HG03354 (cell line): ENCODE measurements at regions not wholly inside any gene's neighbourhood (a gene's known extent, or its start where the extent isn't known, plus 50 kb on each side); places are given as distances from the start of the nearest gene placed in this dataset.
"Not testable (repeated sequence)": the region's sequence is repeated elsewhere in the genome, so short reads cannot be mapped to it uniquely, and the experiment has no call there.

Experiments
- ATAC-seq: cut with Tn5 transposase; IDR thresholded peaks from one replicate; pipeline ENCODE4 v1.9.1; 2021; ENCODE audit warnings: mild to moderate bottlenecking; ENCODE audit not compliant: unreplicated experiment, poor library complexity, severe bottlenecking

DNA sequence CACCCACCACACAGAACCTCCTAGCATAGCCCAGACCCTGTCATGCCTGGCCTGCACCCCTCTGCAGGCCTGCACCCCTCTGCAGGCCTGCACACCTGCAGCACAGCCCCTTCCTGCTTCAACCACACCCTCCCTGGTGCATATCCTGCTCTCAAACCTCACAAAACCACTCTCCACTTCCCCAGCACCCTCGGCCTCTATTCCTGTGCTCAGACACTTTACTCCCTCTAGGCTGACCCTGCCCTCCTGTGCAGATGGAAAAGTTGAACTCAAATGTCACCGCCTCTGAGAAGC, 292.0 kb downstream of the GOLGA6L6 start:
- ATAC-seq = not testable (repeated sequence)

DNA sequence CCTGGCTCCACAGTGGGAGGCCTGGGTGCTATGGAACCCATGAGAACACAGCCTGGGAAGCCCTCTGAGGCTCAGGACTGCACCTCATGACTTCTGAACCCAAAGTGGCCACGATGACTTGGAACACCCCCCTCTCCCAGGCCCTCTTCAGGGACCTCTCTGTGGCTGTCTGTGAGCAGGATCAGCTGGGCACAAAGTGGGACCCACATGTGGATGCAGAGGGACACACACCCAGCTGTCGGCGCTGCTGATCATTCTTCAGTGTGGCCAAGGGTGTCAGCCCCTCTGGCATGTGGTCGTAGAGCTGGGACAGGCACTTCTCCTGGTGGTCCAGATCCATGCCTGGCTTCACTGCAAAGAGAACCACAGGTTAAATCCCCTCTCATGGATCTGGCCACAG, 293.2 kb downstream of the GOLGA6L6 start:
- ATAC-seq = not testable (repeated sequence)

DNA sequence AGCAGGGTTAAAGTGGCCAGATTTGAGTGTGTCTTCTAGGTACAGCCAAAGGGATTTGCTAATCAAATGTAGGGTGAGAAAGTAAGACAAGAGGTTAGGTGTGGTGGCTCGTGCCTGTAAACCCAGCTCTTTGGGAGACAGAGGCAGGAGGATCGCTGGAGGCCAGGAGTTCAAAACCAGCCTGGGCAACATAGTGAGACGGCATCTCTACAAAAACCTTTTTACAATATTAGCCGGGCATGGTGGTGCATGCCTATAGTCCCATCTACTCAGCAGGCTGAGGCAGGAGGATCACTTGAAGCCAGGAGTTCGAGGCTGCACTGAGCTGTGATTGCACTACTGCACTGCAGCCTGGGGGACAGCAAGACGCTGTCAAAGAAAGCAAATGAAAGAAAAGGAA, 294.5 kb downstream of the GOLGA6L6 start:
- ATAC-seq = not testable (repeated sequence)

DNA sequence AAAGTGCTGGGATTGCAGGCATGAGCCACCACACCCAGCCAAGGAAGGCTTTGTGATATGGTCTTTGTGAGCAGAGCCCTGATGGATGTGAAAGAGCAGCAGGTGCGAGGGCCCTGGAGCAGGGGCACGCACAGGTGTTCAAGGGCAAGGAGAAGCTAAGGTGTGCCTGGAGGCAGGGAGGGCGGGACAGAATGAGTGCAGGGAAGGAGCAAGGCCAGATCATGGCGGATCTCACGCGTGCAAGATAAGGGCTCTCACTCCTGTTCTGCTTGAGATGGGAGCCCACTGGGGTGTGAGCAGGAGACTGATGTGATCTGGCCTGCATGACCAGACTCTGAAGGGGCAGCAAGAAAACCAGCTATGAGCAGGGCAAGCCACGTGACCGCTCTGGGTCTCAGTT, 295.0 kb downstream of the GOLGA6L6 start:
- not testable (repeated sequence) for ATAC-seq

DNA sequence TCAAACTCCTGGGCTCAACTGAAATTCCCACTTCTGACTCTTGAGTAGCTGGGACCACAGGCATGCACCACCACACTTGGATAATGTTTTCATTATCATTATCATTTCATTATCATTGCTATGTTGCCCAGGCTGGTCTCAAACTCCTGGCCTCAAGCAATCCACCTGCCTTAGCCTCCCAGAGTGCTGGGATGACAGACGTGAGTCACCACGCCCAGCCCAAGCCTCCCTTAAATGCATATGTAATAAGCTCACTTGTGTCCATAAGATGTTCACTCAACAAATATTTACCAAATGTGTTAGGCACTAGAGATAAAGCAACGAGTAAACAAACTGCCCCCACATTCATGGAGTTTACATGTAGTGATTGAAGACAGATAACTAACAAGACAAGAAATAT, 295.7 kb downstream of the GOLGA6L6 start:
- ATAC-seq = not testable (repeated sequence)

DNA sequence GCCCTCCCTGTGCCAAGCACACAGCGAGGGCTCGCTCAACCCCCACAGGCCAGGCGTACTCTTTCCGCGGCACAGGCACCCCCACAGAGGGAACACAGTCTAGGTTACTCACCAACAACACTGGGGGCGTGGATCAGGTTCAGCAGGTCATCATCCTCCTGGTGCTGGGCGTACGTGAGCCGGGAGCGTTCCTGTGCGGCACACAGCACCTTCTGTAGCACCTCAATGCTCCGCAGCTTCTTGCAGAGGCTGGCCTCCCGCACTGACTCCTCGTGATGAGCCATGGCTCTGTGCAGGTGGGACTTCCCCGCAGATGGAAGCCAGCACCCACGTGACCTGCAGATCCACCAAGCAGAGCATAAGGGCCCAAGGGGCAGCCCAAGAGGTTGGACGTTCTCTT, 296.8 kb downstream of the GOLGA6L6 start:
- not testable (repeated sequence) for ATAC-seq

DNA sequence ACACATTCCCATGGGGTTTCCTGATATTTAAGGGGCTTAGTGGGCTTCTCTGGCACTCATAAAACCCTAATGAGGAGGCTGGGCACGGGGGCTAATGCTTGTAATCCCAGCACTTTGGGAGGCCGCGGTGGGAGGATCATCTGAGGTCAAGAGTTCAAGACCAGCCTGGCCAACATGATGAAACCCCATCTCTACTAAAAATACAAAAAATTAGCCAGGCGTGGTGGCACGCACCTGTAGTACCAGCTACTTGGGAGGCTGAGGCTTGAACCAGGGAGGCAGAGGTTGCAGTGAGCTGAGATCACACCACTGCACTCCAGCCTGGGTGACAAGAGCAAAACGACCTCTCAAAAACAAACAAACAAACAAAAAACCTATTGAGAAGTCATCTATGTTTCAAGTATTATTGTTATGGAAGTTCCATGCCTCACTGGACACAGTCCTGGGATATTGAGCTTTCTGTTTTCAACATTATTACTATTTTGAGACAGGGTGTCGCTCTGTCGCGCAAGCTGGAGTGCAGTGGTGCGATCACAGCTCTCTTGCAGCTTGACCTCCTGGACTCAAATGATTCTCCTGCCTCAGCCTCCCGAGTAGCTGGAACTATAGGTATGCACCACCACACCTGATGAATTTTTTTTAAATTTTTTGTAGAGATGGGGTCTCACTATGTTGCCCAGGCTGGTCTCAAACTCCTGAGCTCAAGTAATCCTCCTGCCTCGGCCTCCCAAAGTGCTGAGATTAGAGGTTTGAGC, 297.9 kb downstream of the GOLGA6L6 start:
- ATAC-seq = not testable (repeated sequence)

DNA sequence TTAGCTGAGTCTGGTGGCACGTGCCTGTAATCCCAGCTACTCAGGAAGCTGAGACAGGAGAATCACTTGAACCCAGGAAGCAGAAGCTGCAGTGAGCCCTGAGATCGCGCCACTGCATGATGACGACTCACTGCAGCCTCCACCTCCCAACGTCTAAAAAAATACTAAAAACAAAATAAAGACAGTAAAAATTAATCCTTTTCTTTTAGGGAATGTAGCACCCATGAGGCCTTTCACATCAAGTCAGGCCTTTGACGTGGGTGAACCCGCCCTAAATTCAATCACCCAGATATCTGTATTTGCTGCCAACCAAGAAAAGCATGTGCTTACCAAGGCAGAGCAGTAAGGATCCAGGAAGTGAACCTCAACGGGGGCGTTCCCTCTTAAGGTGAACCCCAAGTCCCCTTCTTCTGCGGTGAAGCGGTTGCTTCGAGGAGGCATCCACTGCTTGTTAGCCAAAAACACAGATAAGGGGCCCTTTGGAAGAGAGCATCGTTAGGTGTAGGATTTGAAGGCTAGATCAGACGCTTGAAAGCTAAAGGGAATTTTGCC, 301.2 kb downstream of the GOLGA6L6 start:
- ATAC-seq = not testable (repeated sequence)

DNA sequence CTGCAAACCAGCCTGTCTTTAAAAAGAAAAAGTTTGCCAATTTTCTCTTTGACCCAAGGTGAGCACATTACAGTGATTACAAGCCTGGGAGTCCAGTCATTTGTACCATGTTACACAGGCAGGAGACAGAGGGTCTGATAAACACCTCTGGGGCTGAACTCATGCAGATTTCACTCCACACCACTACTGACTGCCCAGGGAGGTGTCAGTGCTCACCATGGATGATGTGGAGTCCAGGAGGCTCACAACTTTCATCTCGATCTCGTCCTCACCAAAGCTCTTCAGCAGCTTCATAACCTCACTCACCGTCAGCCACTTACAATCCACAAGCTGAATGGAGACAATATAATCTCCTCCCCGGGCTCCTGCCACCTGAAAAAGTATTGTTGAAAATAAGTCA, 302.4 kb downstream of the GOLGA6L6 start:
- not testable (repeated sequence) for ATAC-seq

DNA sequence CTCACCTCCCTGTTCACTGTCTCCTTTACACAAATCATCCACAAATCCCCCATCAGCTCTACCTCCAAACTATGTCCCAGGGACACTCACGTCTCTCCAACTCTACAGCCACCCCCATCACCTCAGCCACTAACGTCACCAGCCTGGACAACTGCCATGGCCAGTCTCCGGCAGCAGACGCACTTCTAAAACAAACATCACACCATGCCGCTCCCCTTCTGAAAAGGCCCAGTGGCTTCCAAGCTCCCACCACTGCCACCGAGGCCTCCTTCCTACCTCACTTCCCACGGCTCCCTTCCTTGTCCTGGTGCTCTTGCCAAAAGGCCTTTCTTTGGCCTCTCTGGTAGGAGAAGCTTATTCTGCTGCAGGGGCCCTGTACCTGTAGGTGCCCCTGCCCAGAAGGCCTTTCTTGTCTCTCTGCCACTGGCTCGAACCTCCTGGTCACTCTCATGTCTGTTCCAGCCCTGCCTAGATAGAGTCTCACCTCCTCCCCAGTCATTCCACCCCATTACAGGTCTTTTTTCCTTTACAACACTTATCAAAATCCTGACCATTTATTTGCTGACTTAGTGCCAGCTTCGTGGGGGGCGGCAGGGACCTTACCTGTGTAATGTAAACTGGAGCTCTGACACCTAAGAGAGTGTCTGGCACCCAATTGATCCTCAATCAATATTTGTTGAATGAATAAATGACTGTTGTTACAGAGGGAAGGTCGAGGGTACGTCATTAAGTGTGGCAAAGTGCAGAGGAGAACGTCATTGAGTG, 304.2 kb downstream of the GOLGA6L6 start:
- not testable (repeated sequence) for ATAC-seq

DNA sequence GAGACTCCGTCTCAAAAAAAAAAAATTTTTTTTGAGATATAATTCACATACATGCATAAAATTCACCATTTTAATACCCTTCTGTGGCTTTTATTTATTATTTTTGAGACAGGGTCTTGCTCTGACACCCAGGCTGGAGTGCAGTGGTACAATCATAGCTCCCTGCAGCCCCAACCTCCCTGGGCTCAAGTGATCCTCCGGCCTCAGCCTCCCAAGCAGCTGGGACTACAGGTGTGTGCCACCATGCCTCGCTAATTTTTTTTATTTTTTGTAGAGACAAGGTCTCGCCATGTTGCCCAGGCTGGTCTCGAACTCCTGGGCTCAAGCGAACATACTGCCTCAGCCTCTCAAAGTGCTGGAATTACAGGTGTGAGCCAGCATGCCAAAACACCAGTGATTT, 305.9 kb downstream of the GOLGA6L6 start:
- not testable (repeated sequence) for ATAC-seq

DNA sequence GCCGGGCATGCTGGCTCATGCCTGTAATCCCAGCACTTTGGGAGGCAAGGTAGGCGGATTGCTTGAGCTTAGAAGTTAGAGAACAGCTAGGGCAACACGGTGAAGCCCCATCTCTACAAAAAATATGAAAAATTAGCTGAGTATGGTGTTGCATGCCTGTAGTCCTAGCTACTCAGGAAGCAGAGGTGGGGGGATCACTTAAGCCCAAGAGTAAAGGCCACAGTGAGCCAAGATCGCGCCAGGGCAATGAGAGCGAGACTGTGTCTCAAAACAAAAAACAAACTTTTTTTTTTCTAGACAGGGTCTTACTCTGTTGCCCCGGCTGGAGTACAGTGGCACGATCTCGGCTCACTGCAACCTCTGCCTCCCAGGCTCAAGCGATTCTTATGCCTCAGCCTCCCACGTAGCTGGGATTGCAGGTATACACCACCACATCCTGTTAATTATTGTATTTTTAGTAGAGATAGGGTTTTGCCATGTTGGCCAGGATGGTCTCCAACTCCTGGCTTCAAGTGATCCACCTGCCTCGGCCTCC, 307.5 kb downstream of the GOLGA6L6 start:
- ATAC-seq = not testable (repeated sequence)

DNA sequence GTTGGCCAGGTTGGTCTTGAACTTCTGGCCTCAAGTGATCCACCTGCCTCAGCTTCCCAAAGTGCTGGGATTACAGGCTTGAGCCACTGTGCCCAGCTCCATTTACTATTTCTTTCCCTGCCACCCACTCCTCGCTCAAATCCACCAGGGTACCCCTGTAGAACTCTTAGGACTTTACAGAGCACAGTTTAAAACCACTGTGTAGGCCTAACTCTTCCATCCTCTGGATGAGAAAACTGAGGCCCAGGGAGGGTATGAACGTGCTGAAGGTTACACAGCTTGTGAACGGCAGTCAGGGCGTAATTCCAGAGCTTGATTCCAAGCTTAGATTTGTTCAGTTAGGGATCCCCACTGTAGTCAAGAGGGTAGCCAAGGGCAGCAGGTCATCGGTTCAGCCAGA, 309.1 kb downstream of the GOLGA6L6 start:
- ATAC-seq = not testable (repeated sequence)

DNA sequence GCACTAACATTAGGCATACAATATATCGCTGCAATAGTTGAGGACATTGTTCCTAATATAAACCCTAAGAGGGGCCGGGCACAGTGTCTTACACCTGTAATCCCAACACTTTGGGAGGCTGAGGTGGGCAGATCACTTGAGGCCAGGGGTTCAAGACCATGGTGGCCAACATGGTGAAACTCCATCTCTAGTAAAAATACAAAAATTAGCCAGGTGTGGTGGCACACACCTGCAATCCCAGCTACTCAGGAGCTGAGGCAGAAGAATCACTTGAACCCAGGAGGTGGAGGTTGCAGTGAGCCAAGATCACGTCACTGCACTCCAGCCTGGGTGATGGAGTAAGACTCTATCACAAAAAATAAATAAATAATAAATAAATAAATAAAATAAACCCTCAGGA, 310.9 kb downstream of the GOLGA6L6 start:
- ATAC-seq = not testable (repeated sequence)

DNA sequence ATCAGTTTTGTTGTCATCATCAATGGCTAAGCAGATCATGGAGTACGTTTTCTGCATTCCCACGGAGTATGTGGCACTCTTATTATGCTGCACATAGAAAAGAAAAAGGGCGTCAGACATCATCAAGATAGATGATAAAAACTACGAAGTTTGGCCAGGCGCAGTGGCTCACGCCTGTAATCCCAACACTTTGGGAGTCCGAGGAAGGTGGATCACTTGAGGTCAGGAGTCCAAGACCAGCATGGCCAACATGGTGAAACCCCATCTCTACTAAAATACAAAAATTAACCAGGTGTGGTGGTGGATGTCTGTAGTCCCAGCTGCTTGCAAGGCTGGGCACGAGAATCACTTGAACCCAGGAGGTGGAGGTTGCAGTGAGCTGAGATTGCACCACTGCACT, 312.8 kb downstream of the GOLGA6L6 start:
- not testable (repeated sequence) for ATAC-seq

DNA sequence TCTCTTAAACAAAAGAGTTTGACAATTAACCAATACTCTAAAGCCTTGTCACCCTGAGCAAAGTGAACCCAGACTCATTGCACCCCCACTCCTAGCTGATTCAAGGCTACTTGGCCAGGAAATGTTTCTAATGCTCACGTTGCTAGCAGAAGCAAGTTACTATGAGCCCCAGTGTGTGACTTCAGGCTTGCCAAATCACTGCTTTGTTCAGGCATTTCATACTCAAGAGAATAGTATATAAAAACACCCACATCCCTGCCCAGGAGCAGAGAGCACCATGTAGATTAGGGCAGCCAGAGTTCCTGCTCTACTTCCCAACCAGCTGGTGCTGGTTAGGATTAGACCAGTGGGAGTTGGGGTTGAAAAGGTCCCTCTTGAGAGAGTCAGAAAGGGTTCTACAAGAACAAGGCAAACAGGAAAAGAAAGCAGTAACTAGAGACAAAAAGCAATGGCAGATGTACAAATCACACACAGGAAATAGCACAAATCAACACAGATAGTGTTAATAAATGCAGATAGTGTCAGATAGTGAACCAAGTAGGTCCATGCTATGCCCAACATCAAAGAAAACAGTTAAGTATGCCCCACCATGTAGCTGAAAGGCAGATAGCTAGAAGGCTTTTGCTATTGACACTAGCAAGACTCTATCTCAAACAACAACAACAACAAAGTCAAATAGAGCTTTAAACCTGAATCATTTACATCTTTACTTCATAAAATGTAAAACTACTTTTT, 314.3 kb downstream of the GOLGA6L6 start:
- not testable (repeated sequence) for ATAC-seq

DNA sequence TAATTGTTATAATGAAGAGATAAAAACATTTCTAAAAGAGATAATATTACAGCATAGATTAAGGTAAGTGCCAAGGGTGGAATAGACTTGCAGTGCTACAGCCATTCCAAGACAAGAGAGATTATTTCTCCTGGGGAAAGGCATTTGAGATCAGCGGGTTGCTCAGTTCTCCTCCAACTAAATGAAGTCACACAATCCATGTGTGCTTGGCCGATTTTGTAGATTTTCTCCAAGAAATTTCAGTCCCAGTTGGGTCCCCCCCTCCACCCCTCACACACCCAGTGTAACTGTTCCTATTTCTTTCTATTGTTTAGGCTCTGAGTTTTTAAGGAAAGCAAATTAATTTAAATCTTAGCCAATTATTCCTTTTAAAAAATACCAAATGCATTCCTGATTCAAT, 315.1 kb downstream of the GOLGA6L6 start:
- ATAC-seq = not testable (repeated sequence)

DNA sequence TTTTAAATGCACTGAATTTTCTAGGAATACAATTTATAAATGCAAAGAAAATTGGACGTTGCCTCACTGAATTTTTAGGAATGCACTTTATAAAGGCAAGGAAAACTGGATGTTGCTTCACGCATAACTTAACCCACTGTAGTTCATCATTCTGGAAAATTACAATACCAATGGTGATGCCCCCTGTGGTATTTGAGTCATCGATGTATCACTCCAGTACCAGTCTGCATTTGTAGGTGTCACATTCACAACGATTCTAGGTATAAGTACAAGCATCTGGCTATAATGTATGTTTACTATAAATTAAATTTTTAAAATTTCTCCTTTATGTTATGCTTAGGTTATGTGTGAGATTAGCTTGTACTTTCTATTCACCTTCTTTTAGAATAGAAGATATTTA, 320.5 kb downstream of the GOLGA6L6 start:
- not testable (repeated sequence) for ATAC-seq

DNA sequence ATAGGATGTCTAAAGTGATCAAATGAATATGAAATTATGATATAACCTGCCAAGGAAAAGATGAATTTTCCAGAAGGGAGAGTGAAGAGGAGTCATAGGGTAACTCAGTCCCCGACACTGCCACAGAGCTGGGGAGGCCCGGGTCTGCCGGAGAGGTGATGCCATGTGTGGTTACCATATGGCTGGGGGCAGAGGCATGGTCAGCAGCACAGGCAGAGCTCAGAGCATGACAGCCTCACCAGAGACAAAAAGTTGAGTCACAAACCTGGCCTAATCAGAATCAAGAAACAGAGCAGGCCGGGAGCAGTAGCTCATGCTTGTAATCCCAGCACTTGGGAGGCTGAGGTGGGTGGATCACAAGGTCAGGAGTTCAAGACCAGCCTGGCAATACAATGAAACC, 322.4 kb downstream of the GOLGA6L6 start:
- not testable (repeated sequence) for ATAC-seq

DNA sequence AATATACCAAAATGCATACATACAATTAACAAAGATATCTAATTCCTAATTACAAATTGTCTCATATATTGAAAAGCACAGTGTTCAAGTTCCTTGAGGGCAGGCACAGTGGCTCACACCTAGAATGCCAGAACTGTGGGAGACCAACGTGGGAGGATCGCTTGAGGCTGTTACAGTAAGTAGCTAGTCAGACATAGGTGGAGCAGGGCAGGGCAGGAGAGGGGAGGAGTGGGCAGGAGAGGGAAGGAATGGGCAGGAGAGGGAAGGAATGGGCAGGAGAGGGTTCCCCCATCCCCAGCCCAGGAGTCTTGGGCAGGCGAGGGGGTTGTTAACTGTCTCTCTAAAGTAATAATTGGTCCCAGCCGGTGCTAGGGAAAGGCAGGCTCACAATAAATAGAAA, 325.9 kb downstream of the GOLGA6L6 start:
- not testable (repeated sequence) for ATAC-seq
